HG03025 (cell line): ENCODE measurements at regions not wholly inside any gene's neighbourhood (a gene's known extent, or its start where the extent isn't known, plus 50 kb on each side); places are given as distances from the start of the nearest gene placed in this dataset.
A peak's percentile ranks its signal among the peaks of the same experiment; 100 is the strongest.

Experiments used
- ATAC-seq: cut with Tn5 transposase; IDR thresholded peaks from one replicate; pipeline ENCODE4 v1.9.1; 2021; ENCODE audit warnings: mild to moderate bottlenecking, moderate library complexity; ENCODE audit not compliant: unreplicated experiment, low FRiP score

DNA sequence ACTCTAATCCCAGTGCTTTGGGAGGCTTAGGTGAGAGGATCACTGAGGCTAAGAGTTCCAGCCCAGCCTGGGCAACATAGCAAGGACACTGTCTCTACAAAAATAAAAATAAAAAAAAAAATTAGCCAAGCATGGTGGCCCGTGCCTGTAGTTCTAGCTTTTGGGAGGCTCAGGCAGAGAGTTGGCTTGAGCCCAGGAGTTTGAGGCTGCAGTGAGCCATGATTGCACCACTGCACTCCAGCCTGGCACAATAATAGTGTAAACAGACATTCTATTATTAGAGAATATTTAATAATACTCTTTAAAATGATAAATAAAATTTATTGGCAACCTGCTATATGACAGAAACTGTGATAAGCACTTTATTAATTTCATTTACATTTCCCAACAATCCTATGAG is 908.9 kb downstream of the TUSC7 start:
- no peak for ATAC-seq

DNA sequence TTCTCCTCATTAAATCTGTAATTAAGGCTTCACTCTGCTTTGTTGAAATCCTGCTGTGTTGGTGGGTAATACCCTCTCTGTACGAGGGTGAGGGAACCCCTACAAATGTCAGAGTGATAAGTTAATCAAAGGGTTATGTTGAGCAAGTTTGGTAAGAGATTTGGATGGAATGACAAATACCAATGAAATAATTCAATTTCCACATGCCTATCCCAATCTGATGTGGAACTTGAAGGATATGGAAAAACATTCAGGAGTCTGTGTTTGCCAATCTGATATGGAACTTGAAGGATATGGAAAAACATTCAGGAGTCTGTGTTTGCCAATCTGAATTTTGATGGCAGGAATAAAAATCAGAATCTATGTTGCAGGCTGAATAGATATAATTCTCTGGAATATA is 910.2 kb downstream of the TUSC7 start:
- no peak for ATAC-seq

DNA sequence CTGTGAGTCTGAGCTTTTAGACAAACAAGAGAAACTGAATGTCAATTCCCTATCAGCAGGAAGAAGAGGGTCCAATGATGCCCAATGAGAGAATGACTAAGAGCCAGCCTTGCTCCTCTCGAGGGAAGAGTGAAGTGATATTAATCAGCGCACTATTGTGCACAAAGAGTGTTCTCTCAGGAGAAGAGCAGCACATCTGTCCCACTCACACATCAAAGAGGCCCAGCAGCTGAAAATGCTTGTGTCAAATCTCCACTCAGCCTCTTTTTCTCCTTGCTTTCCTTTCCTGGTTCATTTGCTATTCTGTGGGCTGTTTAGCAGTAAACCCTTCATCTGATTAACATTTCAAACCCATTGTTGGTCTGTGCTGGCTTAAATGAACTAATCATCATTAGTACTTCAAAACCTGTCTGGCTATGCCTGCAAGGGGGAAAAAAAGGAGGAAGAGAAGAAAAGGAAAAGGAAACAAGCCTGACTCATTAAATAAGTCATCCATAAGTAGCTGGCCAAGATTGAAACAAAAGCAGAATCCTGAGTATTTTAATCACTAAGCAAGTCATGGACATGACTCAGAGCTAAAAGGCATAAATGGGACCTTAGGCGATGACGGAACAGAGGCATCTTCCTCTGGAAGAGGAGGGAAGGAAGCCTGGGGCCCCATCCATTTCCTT is 912.7 kb downstream of the TUSC7 start:
- ATAC-seq, result no peak

DNA sequence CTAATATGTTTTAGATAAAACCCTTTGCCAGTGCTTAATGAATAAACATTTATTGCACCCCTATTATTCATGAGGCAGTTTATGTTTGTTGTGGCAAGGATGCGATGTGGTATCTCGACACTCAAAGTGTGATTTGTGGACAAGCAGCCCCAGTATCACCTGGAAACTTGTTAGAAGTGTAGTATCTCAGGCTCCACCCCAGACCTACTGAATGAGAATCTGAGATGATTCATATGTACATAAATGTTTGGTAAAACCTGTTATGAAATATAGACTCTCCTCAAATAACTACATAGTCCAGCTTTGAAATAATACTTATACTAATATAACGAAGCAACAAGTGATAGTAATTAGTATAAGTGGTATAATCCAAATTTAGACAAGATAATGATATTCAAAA is 914.8 kb downstream of the TUSC7 start:
- ATAC-seq, result no peak

DNA sequence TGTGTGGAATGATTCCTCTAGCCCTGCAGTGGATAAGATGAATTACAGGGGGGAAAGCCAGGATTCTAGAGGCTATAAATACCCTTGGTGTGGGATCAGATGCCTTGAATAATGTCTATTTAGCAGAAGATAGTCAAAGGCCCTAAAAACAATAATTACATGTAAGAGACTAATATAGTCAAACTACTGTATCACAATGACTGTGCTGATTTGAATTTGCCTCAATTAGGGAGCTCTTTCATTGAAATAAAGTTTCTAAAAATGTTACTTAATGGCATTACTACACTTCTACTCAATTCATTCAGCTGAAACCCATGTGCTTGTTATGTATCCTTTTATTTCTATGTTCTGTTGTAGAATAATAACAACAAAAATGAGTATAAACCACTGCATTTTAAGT is 915.6 kb downstream of the TUSC7 start:
- no peak for ATAC-seq

DNA sequence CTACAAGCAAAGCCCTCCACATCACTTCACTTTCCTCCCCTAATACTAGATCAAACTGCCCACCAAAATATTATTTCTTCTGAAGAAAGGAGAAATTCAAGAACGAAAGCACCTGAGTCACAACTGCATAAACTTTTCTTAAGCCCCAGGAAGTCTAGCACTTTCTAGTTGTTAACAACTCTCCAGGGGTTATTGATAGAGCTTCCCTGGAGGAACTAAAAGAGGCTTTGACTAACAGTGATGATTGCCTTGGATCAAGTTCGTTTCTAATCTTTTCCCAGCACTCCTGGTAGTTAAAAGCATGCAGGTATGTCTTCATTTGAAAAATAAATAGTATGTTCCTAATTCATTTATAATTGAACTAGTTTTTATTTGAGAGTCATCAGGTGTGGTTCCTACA is 917.0 kb downstream of the TUSC7 start:
- ATAC-seq, result no peak

DNA sequence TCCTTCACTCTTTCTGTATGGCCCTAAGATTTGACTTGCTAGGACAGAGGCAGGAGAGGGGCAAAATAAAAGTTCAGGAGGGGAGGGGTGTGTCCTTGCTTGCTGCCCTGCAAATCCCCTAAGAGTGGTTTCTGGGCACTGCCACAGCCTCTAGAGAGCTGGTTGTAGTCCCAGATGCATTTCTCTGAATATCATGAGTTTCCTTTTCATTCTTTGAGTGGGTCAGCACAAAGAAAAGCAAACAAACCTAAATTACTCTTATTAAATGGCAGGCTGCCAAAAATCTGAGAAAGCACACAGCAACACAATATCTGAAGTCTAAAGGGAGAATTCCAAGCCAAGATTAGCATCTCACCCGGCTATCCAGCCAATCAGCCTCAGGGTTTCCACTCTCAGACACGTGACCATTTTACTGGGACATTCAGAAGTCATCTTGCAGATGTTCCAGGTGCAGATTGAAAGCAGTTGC is 919.3 kb downstream of the TUSC7 start:
- ATAC-seq, result no peak

DNA sequence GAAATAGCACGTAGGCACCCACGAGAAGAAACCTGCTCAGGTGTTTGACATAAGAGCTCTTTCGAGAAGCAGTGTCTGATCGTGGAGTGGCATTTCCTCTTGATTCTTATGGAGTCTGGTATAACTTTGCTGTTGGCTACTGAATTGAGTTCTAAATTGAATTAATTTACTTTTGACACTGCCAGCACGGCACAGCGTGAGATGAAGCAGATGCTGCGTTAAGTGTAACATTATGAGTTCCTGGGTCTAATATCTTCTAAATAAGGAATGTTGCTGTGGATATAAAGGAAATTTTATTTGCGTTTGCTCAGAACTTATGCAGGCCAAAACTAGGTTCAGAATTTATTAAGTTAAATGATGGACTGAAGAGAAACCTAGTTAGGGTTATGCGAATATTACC is 919.9 kb downstream of the TUSC7 start:
- ATAC-seq, result no peak

DNA sequence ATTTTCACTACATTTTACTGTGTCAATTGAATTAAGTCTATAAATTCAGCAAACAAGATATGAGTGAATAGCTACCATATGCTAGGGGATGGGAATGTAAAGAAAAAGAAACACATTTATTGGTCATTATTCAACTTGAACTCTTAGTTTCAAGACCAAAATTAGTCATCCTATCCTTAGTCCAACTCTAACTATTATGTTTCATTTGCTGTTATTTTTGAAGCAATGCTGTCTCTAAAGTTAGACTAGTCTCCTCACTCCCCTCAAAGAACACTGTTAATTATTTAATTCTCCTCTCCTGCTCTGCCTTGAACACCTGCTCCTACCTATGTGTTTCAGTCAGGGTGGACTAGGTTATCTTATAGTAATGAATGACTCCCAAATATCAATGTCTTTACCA is 920.9 kb downstream of the TUSC7 start:
- ATAC-seq, result no peak

DNA sequence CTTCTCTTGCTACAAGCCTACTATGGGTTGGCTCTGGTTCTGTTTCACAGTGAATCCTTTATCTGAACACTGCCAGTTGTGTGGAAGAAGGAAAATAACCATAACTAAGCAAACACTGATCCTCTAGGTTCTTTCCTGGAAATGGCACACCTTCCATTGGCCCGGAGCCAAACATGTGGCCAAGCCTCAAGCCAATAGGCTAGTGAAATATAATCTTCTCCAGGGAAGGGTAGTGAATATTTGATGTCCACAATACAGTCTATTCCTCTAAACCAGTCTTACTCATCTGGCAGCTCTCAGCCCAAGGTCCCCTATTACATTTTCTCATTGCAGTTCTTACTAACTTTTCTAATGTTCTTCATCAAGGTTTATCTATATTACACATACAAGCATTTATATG is 921.3 kb downstream of the TUSC7 start:
- ATAC-seq, result no peak

DNA sequence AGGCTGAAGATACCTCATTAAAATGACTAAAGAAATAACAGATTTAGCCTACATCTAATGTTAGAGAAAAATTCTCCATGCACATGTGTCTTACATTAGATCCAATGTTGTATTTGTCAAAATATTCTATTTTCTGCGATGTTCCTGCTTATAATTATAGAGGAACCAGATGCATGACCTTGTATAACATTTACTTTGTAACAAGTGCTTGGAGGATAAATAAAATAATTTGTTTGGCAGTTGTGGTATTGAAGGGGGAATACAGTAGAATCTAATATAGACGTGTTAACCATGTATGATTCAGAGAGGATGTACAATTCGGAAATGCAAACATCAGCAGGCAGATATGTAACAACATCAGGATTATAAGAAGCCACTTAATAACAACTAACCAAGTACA is 922.2 kb downstream of the TUSC7 start:
- ATAC-seq, result no peak

DNA sequence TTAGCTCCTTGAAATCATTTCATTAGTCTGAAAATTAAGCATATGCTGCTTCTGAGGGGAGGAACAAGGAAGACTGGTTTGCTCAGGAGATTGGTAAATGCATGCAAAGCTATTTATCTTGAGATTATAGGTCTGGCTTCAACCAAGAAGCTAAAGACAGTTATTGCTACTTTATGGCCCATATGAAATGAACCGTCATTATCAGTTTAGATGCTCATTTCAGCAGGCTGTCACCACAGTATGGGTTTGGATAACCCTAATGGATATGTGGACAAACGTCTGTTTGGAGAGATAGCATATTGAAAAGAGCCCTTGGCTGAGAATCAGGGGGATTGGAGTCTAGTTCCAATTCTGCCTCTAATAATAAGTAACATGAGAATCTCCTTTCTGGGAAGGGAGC is 922.6 kb downstream of the TUSC7 start:
- ATAC-seq, result no peak

DNA sequence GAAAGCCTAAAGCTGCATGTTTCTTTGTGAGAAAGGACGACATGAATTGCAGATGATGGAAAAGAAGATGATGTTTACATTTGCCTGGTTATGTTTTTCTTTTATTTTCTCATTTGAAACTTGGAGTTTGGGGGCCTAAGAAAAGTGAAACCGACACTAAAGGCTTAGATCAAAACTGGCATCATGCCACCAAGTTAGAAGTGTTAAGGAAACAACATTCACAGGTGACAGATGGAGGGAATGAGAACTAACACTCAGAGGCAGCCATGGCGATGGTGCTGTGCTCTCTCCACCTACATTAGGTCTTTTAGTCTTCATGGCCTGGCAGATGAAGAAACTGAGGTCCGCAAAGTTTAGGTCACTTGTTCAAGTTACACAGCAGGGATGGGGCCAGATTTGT is 923.6 kb downstream of the TUSC7 start:
- no peak for ATAC-seq

DNA sequence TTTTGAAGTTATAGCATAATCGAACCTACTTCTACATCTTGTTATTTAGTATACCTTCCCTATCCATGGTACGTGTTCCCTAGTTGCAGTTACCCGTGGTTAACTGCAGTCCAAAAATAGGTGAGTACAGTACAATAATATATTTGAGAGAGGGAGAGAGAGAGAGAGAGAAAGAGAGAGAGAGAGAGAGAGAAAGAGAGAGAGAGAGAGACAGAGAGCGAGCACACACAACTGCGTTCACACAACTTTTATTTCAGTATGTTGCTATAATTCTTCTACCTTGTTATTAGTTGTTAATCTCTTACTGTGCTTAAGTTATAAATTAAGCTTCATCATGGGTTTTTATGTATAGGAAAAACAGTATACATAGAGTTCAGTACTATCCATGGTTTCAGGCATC is 928.1 kb downstream of the TUSC7 start:
- ATAC-seq, result no peak

DNA sequence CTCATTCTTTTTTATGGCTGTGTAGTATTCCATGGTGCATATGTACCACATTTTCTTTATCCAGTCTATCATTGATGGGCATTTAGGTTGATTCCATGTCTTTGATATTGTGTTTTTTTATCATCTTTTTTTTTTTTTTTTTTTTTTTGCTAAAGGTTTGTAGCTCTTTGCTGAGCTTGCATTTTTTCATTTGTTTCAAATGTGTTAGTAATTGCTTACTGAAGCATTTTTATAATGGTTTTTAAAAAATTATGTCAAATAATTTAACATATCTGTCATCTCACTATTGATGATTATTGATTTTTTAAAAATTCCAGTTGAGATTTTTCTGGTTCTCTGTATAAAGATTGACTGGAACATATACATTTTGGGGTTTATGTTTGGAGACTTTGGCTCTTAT is 934.6 kb downstream of the TUSC7 start:
- ATAC-seq, result no peak

DNA sequence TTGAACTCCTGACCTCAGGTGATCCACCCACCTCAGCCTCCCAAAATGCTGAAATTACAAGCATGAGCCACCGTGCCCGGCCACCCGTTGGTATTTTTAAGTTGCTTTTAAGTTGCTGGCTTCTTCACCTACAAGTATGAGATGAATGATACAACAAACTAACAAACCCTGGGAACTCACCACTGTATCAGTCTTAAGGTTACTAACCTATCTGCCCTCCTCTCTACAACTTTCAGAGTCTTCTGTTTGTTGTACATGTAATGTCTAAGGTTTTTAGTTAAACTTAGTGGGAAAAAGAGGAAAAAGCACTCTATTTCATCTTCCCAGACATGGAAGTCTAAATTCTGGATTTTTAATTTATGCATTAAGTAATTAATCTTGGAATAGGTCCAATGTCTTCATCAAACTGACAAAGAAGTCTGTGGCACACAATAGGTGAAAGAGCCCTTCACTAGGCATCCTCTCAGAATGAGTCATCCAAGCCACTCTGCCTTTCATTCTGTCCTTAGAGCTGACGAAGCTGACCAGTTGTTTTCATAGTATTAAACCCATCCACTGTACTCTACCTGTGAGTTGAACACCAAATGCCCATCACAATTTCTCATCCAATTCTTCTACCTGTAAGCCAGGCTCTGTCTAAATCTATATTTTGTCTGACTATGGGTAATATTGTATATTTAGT is 936.1 kb downstream of the TUSC7 start:
- ATAC-seq, result peak; percentile 59

DNA sequence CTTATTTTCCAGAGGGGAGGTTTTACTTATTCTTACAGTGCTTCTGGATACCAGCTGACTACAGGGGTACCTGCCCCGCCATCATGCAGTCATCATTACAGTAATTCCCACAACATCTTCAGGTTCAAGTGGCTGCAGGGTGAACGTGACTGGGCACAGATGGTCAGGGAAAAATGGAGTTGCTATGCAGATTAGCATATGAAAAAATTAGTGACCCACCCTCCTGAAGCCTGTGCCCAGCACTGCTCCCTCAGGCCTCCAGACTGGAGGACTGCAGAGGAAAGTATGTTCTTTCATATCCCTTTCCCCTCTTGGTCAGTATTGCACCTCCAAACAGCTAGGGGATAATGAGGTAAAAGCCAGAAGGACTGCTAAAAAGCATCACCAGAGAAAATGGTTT is 937.9 kb downstream of the TUSC7 start:
- no peak for ATAC-seq

DNA sequence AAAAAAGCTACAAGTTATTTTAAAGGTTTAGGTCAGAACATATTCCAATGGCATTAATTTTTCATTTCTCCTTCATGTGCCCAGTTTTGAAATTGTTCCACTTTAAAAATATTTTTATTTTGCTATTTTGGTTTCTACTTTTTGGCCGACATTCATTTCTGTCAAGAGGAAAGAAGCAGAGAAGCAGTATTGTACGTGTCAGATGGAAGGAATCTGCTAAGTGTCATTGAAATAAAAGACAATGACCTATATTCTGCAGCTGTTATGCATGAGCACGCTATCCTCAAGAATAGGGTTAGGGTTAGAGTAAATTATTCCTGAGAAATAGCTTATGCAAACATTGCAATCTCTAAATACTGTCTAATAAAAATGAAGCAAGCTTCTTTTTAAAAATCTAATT is 941.7 kb downstream of the TUSC7 start:
- no peak for ATAC-seq

DNA sequence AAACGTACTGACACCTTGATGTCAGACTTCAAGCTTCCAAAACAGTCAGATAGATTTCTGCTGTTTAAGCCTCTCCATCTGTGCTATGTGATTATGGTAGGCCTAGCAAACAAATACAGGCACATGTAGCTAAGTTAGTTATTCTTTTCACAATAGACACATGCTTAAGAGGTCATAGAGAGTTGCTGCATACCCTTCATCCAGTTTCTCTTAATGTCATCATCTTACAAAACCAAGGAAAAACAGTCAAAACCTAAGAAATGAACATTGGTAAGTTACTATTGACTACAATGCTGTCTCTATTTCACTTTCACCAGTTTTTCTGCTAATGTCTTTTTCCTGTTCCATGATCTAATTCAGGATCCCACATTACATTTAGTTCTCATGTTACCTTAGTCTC is 946.8 kb downstream of the TUSC7 start:
- ATAC-seq, result no peak

DNA sequence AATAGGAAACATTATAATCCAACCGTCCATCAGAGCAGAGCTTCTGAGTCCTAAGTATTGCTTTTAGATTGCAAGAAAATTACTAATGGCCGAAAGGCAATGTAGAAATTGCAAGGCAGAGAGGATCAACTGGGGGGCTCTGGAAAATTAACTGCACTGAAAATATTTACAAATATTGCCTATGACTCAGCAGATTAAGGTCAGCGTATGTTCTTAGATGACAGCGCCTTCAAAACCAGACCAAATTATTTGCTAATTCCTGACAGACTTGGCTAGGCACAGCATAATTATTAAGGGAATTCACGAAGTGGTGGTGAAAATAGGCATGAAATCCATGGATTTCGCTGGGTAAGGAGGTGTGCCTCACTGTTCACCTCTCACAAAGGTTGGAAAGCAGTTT is 947.7 kb downstream of the TUSC7 start:
- no peak for ATAC-seq

DNA sequence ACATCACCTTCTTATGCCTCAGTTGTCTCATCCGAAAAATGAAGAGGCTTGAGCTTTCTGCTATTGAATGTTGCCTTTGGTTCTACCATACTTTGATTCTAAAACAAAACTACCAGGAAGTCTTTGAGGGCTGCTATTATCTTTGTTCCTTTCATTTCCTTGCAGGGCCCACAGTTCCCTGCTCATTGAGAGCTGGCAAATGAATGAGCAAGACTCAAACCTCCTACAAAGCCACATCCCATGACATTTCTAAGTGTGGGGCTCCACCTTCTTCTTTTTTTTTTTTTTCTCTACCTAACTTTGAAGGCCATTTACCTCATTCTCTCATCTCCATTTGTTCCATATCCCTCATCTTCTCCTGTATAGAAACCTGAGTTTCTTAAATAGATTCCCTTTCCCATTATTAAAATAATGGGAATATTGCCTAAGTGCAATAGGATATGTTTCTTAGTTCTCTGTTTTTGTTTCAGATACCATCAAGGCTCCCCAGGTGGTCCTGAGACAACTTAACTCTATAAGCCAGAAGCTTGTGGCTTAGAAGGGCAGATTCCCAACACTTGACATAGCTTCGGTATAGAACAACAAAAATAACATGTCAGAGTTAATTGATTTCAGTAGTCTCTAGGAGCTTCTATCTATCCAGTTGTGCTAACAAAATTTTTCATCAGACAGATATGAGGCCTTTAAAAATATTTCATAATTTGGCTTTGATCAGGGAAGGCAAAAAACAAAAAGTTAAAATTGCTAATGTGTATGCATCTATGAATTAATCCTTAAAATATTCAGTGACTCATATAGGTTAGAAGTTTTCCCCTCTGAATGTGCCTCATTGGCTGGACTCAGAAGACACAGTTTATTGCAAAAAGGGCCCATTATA is 951.6 kb downstream of the TUSC7 start:
- ATAC-seq, result no peak

DNA sequence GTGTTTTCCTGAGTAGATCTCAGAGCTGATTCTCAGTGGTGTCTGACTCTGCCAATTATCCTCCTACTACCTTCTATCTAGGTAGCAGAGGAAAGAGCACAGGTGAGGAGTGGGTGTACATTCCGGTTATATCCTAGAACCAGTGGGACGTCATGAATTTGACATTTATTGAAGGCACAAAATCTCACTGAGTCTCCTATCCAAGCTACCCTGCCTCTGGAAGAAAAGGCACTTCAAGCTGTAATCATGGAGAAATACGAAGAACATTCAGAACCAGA is 952.2 kb downstream of the TUSC7 start:
- ATAC-seq, result no peak
